ENCODE measurements at regions not wholly inside any gene's neighbourhood (a gene's known extent, or its start where the extent isn't known, plus 50 kb on each side); places are given as distances from the start of the nearest gene placed in this dataset.

GRCh38 chr4:137343221-137343620, 189.1 kb downstream of the PCDH18 start:
- DNase-seq, result no peak
- H3K36me3 Mint-ChIP-seq (ENCODE audit: unreplicated experiment), result no peaks in the 10 kb centered on the region
- H3K27ac Mint-ChIP-seq (ENCODE audit: unreplicated experiment), result no peak overlapping the region
- H3K4me3 Mint-ChIP-seq (ENCODE audit: unreplicated experiment), result no peak overlapping the region
- no peaks in the 10 kb centered on the region for H3K4me1 Mint-ChIP-seq (ENCODE audit: low read depth, unreplicated experiment)
- no peaks in the 10 kb centered on the region for H3K27me3 Mint-ChIP-seq (ENCODE audit: unreplicated experiment)
- no peaks in the 10 kb centered on the region for H3K9me3 Mint-ChIP-seq (ENCODE audit: unreplicated experiment)
- TF ChIP-seq, protein P1, sequence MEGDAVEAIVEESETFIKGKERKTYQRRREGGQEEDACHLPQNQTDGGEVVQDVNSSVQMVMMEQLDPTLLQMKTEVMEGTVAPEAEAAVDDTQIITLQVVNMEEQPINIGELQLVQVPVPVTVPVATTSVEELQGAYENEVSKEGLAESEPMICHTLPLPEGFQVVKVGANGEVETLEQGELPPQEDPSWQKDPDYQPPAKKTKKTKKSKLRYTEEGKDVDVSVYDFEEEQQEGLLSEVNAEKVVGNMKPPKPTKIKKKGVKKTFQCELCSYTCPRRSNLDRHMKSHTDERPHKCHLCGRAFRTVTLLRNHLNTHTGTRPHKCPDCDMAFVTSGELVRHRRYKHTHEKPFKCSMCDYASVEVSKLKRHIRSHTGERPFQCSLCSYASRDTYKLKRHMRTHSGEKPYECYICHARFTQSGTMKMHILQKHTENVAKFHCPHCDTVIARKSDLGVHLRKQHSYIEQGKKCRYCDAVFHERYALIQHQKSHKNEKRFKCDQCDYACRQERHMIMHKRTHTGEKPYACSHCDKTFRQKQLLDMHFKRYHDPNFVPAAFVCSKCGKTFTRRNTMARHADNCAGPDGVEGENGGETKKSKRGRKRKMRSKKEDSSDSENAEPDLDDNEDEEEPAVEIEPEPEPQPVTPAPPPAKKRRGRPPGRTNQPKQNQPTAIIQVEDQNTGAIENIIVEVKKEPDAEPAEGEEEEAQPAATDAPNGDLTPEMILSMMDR (IDR thresholded peaks at IDR 0.05; ENCODE audit: partially characterized antibody, unreplicated experiment), result no peak

DNA sequence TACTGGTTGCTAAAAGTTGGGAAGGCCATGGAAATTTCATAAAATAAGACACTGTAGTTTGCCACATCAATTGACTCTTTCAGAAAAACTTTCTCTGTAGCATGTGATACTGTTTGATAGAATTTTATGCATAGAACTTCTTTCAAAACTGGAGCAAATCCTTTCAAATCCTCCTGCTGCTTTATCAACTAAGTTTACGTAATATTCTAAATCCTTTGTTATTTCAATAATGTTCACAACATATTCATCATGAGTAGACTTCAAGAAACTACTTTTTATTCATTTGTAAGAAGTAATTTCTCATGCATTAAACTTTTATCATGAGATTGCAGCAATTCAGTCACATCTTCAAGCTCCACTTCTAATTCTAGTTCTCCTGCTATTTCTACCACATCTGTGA, 199.3 kb downstream of the PCDH18 start:
- H3K4me1 Mint-ChIP-seq (ENCODE audit: low read depth, unreplicated experiment), result no peaks in the 10 kb centered on the region
- H3K9me3 Mint-ChIP-seq (ENCODE audit: unreplicated experiment), result no peaks in the 10 kb centered on the region
- no peak overlapping the region for H3K4me3 Mint-ChIP-seq (ENCODE audit: unreplicated experiment)
- no peak overlapping the region for H3K27ac Mint-ChIP-seq (ENCODE audit: unreplicated experiment)
- H3K36me3 Mint-ChIP-seq (ENCODE audit: unreplicated experiment), result peaks cover 4% of the 10 kb centered on the region
- TF ChIP-seq, protein P1 (IDR thresholded peaks at IDR 0.05; ENCODE audit: partially characterized antibody, unreplicated experiment), result no peak
- no peak for DNase-seq
- no peaks in the 10 kb centered on the region for H3K27me3 Mint-ChIP-seq (ENCODE audit: unreplicated experiment)

DNA sequence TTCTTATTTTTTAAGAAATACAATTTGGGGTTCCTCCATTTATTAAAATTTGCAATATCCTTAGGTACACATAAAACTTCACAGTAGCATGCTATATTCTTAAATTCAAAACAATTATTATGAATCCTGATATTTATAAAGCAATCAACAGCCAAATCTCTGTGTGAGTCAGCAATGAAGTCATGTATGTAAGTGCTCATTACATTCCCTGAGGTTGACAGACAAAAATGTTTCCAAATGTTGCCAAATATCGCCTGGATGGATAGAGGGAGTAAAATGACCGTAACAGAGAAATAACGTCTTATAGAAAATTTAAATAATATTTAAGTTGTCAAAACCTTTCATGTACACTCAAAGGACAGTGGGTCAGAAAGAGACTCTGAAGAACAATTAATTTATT, 220.0 kb downstream of the PCDH18 start:
- no peak for DNase-seq
- Mint-ChIP-seq H3K4me3 (ENCODE audit: unreplicated experiment) (no peak overlapping the region), H3K36me3 (ENCODE audit: unreplicated experiment) (no peaks in the 10 kb centered on the region), H3K4me1 (ENCODE audit: low read depth, unreplicated experiment) (no peaks in the 10 kb centered on the region), H3K27ac (ENCODE audit: unreplicated experiment) (no peak overlapping the region), H3K27me3 (ENCODE audit: unreplicated experiment) (no peaks in the 10 kb centered on the region), H3K9me3 (ENCODE audit: unreplicated experiment) (no peaks in the 10 kb centered on the region)
- TF ChIP-seq, protein P1 (IDR thresholded peaks at IDR 0.05; ENCODE audit: partially characterized antibody, unreplicated experiment), result no peak

GRCh38 chr4:137310593-137311490, 221.5 kb downstream of the PCDH18 start:
- Mint-ChIP-seq H3K27ac (ENCODE audit: unreplicated experiment) (no peak overlapping the region), H3K27me3 (ENCODE audit: unreplicated experiment) (no peaks in the 10 kb centered on the region), H3K9me3 (ENCODE audit: unreplicated experiment) (no peaks in the 10 kb centered on the region), H3K4me1 (ENCODE audit: low read depth, unreplicated experiment) (no peaks in the 10 kb centered on the region), H3K4me3 (ENCODE audit: unreplicated experiment) (no peak overlapping the region), H3K36me3 (ENCODE audit: unreplicated experiment) (no peaks in the 10 kb centered on the region)
- TF ChIP-seq, protein P1 (IDR thresholded peaks at IDR 0.05; ENCODE audit: partially characterized antibody, unreplicated experiment), result no peak
- DNase-seq, result no peak

GRCh38 chr4:137310166-137310565, 222.1 kb downstream of the PCDH18 start:
- Mint-ChIP-seq H3K27ac (ENCODE audit: unreplicated experiment) (no peak overlapping the region), H3K36me3 (ENCODE audit: unreplicated experiment) (no peaks in the 10 kb centered on the region), H3K27me3 (ENCODE audit: unreplicated experiment) (no peaks in the 10 kb centered on the region), H3K4me3 (ENCODE audit: unreplicated experiment) (no peak overlapping the region), H3K4me1 (ENCODE audit: low read depth, unreplicated experiment) (no peaks in the 10 kb centered on the region), H3K9me3 (ENCODE audit: unreplicated experiment) (no peaks in the 10 kb centered on the region)
- TF ChIP-seq, protein P1 (IDR thresholded peaks at IDR 0.05; ENCODE audit: partially characterized antibody, unreplicated experiment), result no peak
- DNase-seq, result no peak

Measured in glutamatergic neuron (in vitro differentiated cells).